Testis (tissue), 2 donors: ENCODE measurements at regions not wholly inside any gene's neighbourhood (a gene's known extent, or its start where the extent isn't known, plus 50 kb on each side); places are given as distances from the start of the nearest gene placed in this dataset.
A peak's percentile ranks its signal among the peaks of the same experiment; 100 is the strongest.

Experiments used
- DNase-seq: peaks from one replicate; pipeline ENCODE4 v3.0.0-alpha.2; 2019
- H3K27ac ChIP-seq, 2 donors: fragments of 200-600 bp; sonication (generic); one replicate each; pipeline ENCODE4 v1.5.1; 2019
- H3K27me3 ChIP-seq: fragments of 200-600 bp; sonication (generic); one replicate; pipeline ENCODE4 v1.5.1; 2019
- H3K36me3 ChIP-seq: fragments of 200-600 bp; sonication (generic); one replicate; pipeline ENCODE4 v1.5.1; 2017; ENCODE audit warnings: low read depth; ENCODE audit errors: missing control alignments
- H3K4me1 ChIP-seq: fragments of 200-600 bp; sonication (generic); one replicate; pipeline ENCODE4 v1.5.1; 2019
- H3K4me3 ChIP-seq, 2 donors: fragments of 200-600 bp; sonication (generic); one replicate each; pipeline ENCODE4 v1.5.1; 2017 to 2019
- H3K9me3 ChIP-seq: fragments of 200-600 bp; sonication (generic); one replicate; pipeline ENCODE4 v1.5.1; 2017
- CTCF ChIP-seq, 3 experiments: fragments of 450-650 bp in 2 of 3; fragments of 200-600 bp in 1 of 3; sonication (generic) in 1 of 3; IDR thresholded peaks; one replicate each; pipeline ENCODE4 v1.5.1; 2016 to 2019; ENCODE audit warnings: antibody characterized with exemption in 3 of 3, mild to moderate bottlenecking in 2 of 3, moderate library complexity in 1 of 3
- POLR2A ChIP-seq: fragments of 450-650 bp; IDR thresholded peaks from one replicate; pipeline ENCODE4 v1.6.1; 2017; ENCODE audit warnings: antibody characterized with exemption, mild to moderate bottlenecking, moderate library complexity
- WGBS, 2 donors: methylation state at CpG; one replicate each; pipeline ENCODE4 v1.1.5; 2018; 5-methylcytosine and 5-hydroxymethylcytosine counted together
- intact Hi-C: fragments of 100-400 bp; cut with DNase I; formaldehyde crosslinking; loops from one replicate; pipeline ENCODE4 v1.15.1; 2023; ENCODE audit warnings: low total_unique reads

- TF ChIP-seq CTCF (IDR thresholded peaks at IDR 0.05) (no peak), POLR2A (no peak)
- no peaks in the 10 kb centered on the region for H3K36me3 ChIP-seq
- 95 to 100% methylated on average over 1 of the region's 1 CpG for WGBS, 2 donors
- no peaks in the 10 kb centered on the region for H3K9me3 ChIP-seq
- intact Hi-C loops, result no loop called here
- H3K4me3 ChIP-seq, result no peak overlapping the region
- no peaks in the 10 kb centered on the region for H3K27me3 ChIP-seq
- no peaks in the 10 kb centered on the region for H3K4me1 ChIP-seq
- H3K27ac ChIP-seq, result no peak overlapping the region
- DNase-seq, result no peak
Observed at GRCh38 chr2:2644040-2644439, 313.0 kb upstream of the MYT1L start.

GRCh38 chr2:2642906-2643890 lies 312.1 kb upstream of the MYT1L start:
- WGBS, 2 donors, result 89 to 92% methylated on average over 19 to 29 of the region's 29 CpGs
- intact Hi-C loops, result no loop called here
- no peaks in the 10 kb centered on the region for H3K9me3 ChIP-seq
- no peak overlapping the region for H3K4me3 ChIP-seq
- TF ChIP-seq CTCF (IDR thresholded peaks at IDR 0.05), result no peak
- no peak for TF ChIP-seq POLR2A
- DNase-seq, result peak; percentile 2
- no peak overlapping the region for H3K27ac ChIP-seq
- H3K36me3 ChIP-seq, result no peaks in the 10 kb centered on the region
- no peaks in the 10 kb centered on the region for H3K4me1 ChIP-seq
- no peaks in the 10 kb centered on the region for H3K27me3 ChIP-seq

- WGBS, 2 donors, result 84 to 92% methylated on average over 10 to 17 of the region's 17 CpGs
- Histone ChIP-seq H3K27me3 (no peaks in the 10 kb centered on the region), H3K27ac (no peak overlapping the region), H3K4me1 (no peaks in the 10 kb centered on the region), H3K9me3 (no peaks in the 10 kb centered on the region), H3K4me3 (no peak overlapping the region), H3K36me3 (no peaks in the 10 kb centered on the region)
- TF ChIP-seq POLR2A, result no peak
- no peak for TF ChIP-seq CTCF (IDR thresholded peaks at IDR 0.05)
- intact Hi-C loops, result no loop called here
- no peak for DNase-seq
Observed at GRCh38 chr2:2641541-2642410, 310.7 kb upstream of the MYT1L start.

GRCh38 chr2:2640818-2641217 lies 309.7 kb upstream of the MYT1L start:
- H3K27ac ChIP-seq, result no peak overlapping the region
- intact Hi-C loops, result no loop called here
- H3K36me3 ChIP-seq, result no peaks in the 10 kb centered on the region
- H3K4me1 ChIP-seq, result no peaks in the 10 kb centered on the region
- 81 to 84% methylated on average over 3 of the region's 3 CpGs for WGBS, 2 donors
- no peak for TF ChIP-seq POLR2A
- TF ChIP-seq CTCF (IDR thresholded peaks at IDR 0.05), result no peak
- H3K4me3 ChIP-seq, result no peak overlapping the region
- DNase-seq, result no peak
- no peaks in the 10 kb centered on the region for H3K27me3 ChIP-seq
- H3K9me3 ChIP-seq, result no peaks in the 10 kb centered on the region
